GM23338 (cell line): ENCODE measurements at regions not wholly inside any gene's neighbourhood (a gene's known extent, or its start where the extent isn't known, plus 50 kb on each side); places are given as distances from the start of the nearest gene placed in this dataset.

Experiments used
- ATAC-seq: fragments of 200-7000 bp; cut with Tn5 transposase; 3 replicates; pipeline ENCODE4 v1.9.1; 2020
- DNase-seq: peaks from one replicate; pipeline ENCODE4 v3.0.0-alpha.2; 2015; ENCODE audit warnings: low spot score
- H2AFZ ChIP-seq: fragments of 200-600 bp; sonication (generic); 2 replicates; pipeline ENCODE4 v1.8.0; 2016; ENCODE audit warnings: antibody characterized with exemption, mild to moderate bottlenecking, moderate library complexity
- H3F3A ChIP-seq: fragments of 200-600 bp; sonication (generic); replicated peaks from 2 replicates; pipeline ENCODE4 v1.8.0; 2017; ENCODE audit warnings: antibody characterized with exemption, mixed run types, low read depth
- H3K27ac ChIP-seq: fragments of 200-600 bp; sonication (generic); 2 replicates; pipeline ENCODE4 v1.6.1; 2016; ENCODE audit warnings: low read depth
- H3K27me3 ChIP-seq: fragments of 200-600 bp; sonication (generic); 2 replicates; pipeline ENCODE4 v1.8.0; 2016; ENCODE audit warnings: mild to moderate bottlenecking, mixed run types, moderate library complexity; ENCODE audit not compliant: insufficient read depth
- H3K36me3 ChIP-seq: fragments of 200-600 bp; sonication (generic); 2 replicates; pipeline ENCODE4 v1.8.0; 2016; ENCODE audit warnings: mild to moderate bottlenecking; ENCODE audit not compliant: insufficient read depth
- H3K4me1 ChIP-seq: fragments of 200-600 bp; sonication (generic); 2 replicates; pipeline ENCODE4 v1.8.0; 2016; ENCODE audit warnings: mild to moderate bottlenecking, moderate library complexity; ENCODE audit not compliant: insufficient read depth
- H3K4me2 ChIP-seq: fragments of 200-600 bp; sonication (generic); 2 replicates; pipeline ENCODE4 v1.7.1; 2017; ENCODE audit warnings: mixed run types
- H3K4me3 ChIP-seq: fragments of 200-600 bp; sonication (generic); 2 replicates; pipeline ENCODE4 v1.6.1; 2016; ENCODE audit warnings: mixed run types
- H3K79me2 ChIP-seq: fragments of 200-600 bp; sonication (generic); replicated peaks from 2 replicates; pipeline ENCODE4 v1.8.0; 2017; ENCODE audit warnings: mild to moderate bottlenecking; ENCODE audit not compliant: insufficient read depth
- H3K9me2 ChIP-seq: fragments of 200-600 bp; sonication (generic); 2 replicates; pipeline ENCODE4 v1.8.0; 2017; ENCODE audit not compliant: insufficient read depth
- H4K20me1 ChIP-seq: fragments of 200-600 bp; sonication (generic); replicated peaks from 2 replicates; pipeline ENCODE4 v1.8.0; 2017; ENCODE audit warnings: mild to moderate bottlenecking; ENCODE audit not compliant: insufficient read depth
- H3K27ac Mint-ChIP-seq: 2 replicates; pipeline ENCODE4 v1.8.0; 2020; ENCODE audit warnings: inconsistent platforms, mild to moderate bottlenecking, moderate library complexity, mixed read lengths
- H3K27me3 Mint-ChIP-seq: 3 replicates; pipeline ENCODE4 v1.8.0; 2022; ENCODE audit warnings: low read depth, mild to moderate bottlenecking, moderate library complexity, mixed read lengths, inconsistent platforms; ENCODE audit not compliant: insufficient read depth, poor library complexity
- H3K36me3 Mint-ChIP-seq: 3 replicates; pipeline ENCODE4 v1.8.0; 2021; ENCODE audit warnings: low read depth, mild to moderate bottlenecking, inconsistent platforms, moderate library complexity, mixed read lengths
- H3K4me1 Mint-ChIP-seq: 3 replicates; pipeline ENCODE4 v1.8.0; 2020; ENCODE audit warnings: mild to moderate bottlenecking, inconsistent platforms, mixed read lengths
- H3K4me3 Mint-ChIP-seq: 3 replicates; pipeline ENCODE4 v1.8.0; 2021; ENCODE audit warnings: moderate library complexity, mild to moderate bottlenecking, inconsistent platforms, mixed read lengths
- H3K9me3 Mint-ChIP-seq: 3 replicates; pipeline ENCODE4 v1.8.0; 2020; ENCODE audit warnings: moderate library complexity, mild to moderate bottlenecking, inconsistent platforms, mixed read lengths
- CREB1 ChIP-seq: fragments of 250-450 bp; sonication (Bioruptor Pico); IDR thresholded peaks from 2 replicates; pipeline ENCODE4 v1.5.0; 2020; ENCODE audit warnings: low read depth, mild to moderate bottlenecking, moderate library complexity
- EZH2 ChIP-seq: fragments of 200-600 bp; sonication (generic); IDR thresholded peaks from one replicate; pipeline ENCODE4 v1.8.0; 2017; ENCODE audit warnings: antibody characterized with exemption, mild to moderate bottlenecking, low read depth; ENCODE audit not compliant: unreplicated experiment
- EZH2phosphoT487 ChIP-seq: fragments of 200-600 bp; sonication (generic); IDR thresholded peaks from one replicate; pipeline ENCODE4 v1.8.1; 2018; ENCODE audit warnings: antibody characterized with exemption; ENCODE audit not compliant: unreplicated experiment
- JUNB ChIP-seq: IDR thresholded peaks from one replicate; pipeline ENCODE4 v1.6.1; 2016; ENCODE audit warnings: antibody characterized with exemption; ENCODE audit not compliant: unreplicated experiment
- POLR2AphosphoS5 ChIP-seq: IDR thresholded peaks from 2 replicates; pipeline ENCODE4 v1.6.1; 2016; ENCODE audit warnings: antibody characterized with exemption, low read depth
- REST ChIP-seq: IDR thresholded peaks from one replicate; pipeline ENCODE4 v1.6.1; 2018; ENCODE audit warnings: antibody characterized with exemption; ENCODE audit not compliant: unreplicated experiment
- STAT1 ChIP-seq: IDR thresholded peaks from one replicate; pipeline ENCODE4 v1.6.1; 2016; ENCODE audit warnings: antibody characterized with exemption; ENCODE audit not compliant: unreplicated experiment
- ZNF114 ChIP-seq: fragments of 250-450 bp; sonication (Bioruptor Pico); IDR thresholded peaks from 2 replicates; pipeline ENCODE4 v1.5.0; 2020; ENCODE audit warnings: mild to moderate bottlenecking, moderate library complexity
- ZNF331 ChIP-seq: fragments of 250-450 bp; sonication (Bioruptor Pico); IDR thresholded peaks from 2 replicates; pipeline ENCODE4 v1.5.0; 2020; ENCODE audit warnings: low read depth, mild to moderate bottlenecking, moderate library complexity
- TF ChIP-seq, protein P1 (sequence below): IDR thresholded peaks from 2 replicates; pipeline ENCODE4 v1.6.1; 2016; ENCODE audit warnings: antibody characterized with exemption
- TF ChIP-seq, protein P2 (sequence below): fragments of 250-450 bp; sonication (Bioruptor Pico); IDR thresholded peaks from 2 replicates; pipeline ENCODE4 v1.5.0; 2020; ENCODE audit warnings: mild to moderate bottlenecking, moderate library complexity

DNA sequence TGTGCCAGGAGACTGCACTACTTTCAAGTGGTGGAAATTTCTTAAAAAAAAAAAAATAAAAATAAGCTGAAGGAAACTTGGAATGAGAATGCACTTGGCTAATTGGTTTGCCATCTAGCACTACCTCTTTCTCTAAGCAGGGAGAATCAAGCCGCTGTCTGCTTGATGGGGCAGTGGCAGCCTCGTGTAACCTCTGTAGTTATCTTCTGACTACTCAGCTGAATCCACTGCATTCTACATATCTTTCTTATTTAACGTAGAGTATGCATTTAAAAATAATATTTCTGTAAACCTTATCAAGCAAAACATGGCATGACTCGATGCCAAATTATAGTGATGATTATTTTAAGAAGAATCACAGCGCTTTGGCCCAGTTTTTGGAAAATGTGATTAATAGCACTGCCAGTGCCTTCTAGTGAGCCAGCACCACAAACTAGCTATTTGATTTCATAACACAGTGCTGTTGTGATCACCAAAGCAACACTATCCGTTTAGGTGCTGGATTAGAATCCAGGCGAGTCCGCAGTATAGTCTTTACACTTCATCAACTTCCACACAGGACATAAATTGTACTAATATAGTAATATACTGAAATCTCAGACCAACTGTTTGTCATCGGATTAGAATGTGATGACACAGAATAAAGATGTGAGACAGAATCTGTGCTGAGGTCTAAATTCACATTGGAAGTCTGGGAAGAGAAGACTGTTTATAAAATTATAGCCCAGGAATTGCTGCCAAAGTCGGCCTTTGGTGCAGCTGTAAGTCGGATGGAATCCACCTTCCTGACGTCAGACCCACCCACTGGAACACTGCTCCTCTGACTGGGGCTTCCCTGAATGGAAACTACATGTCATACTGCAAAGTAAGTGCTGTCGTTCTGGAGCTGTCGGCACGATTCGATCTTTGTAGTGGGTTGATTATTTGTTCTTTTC is 136.5 kb upstream of the ETAA1 start:
- H3K36me3 Mint-ChIP-seq: no peaks in the 10 kb centered on the region
- ATAC-seq (no peak), DNase-seq (no peak)
- H4K20me1 ChIP-seq: no peaks in the 10 kb centered on the region
- no peak overlapping the region for H3K27ac Mint-ChIP-seq
- no peaks in the 10 kb centered on the region for H3K36me3 ChIP-seq
- no peak overlapping the region for H3K4me3 ChIP-seq
- H2AFZ ChIP-seq: no peak overlapping the region
- no peaks in the 10 kb centered on the region for H3K79me2 ChIP-seq
- TF ChIP-seq JUNB: no peak
- no peak for TF ChIP-seq EZH2
- TF ChIP-seq, protein P1, sequence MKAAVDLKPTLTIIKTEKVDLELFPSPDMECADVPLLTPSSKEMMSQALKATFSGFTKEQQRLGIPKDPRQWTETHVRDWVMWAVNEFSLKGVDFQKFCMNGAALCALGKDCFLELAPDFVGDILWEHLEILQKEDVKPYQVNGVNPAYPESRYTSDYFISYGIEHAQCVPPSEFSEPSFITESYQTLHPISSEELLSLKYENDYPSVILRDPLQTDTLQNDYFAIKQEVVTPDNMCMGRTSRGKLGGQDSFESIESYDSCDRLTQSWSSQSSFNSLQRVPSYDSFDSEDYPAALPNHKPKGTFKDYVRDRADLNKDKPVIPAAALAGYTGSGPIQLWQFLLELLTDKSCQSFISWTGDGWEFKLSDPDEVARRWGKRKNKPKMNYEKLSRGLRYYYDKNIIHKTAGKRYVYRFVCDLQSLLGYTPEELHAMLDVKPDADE: no peak
- no peak for TF ChIP-seq CREB1
- no peak for TF ChIP-seq REST
- TF ChIP-seq STAT1: no peak
- TF ChIP-seq EZH2phosphoT487: no peak
- no peak for TF ChIP-seq ZNF331 (CRISPR knock-in tag)
- no peak for TF ChIP-seq POLR2AphosphoS5
- TF ChIP-seq, protein P2, sequence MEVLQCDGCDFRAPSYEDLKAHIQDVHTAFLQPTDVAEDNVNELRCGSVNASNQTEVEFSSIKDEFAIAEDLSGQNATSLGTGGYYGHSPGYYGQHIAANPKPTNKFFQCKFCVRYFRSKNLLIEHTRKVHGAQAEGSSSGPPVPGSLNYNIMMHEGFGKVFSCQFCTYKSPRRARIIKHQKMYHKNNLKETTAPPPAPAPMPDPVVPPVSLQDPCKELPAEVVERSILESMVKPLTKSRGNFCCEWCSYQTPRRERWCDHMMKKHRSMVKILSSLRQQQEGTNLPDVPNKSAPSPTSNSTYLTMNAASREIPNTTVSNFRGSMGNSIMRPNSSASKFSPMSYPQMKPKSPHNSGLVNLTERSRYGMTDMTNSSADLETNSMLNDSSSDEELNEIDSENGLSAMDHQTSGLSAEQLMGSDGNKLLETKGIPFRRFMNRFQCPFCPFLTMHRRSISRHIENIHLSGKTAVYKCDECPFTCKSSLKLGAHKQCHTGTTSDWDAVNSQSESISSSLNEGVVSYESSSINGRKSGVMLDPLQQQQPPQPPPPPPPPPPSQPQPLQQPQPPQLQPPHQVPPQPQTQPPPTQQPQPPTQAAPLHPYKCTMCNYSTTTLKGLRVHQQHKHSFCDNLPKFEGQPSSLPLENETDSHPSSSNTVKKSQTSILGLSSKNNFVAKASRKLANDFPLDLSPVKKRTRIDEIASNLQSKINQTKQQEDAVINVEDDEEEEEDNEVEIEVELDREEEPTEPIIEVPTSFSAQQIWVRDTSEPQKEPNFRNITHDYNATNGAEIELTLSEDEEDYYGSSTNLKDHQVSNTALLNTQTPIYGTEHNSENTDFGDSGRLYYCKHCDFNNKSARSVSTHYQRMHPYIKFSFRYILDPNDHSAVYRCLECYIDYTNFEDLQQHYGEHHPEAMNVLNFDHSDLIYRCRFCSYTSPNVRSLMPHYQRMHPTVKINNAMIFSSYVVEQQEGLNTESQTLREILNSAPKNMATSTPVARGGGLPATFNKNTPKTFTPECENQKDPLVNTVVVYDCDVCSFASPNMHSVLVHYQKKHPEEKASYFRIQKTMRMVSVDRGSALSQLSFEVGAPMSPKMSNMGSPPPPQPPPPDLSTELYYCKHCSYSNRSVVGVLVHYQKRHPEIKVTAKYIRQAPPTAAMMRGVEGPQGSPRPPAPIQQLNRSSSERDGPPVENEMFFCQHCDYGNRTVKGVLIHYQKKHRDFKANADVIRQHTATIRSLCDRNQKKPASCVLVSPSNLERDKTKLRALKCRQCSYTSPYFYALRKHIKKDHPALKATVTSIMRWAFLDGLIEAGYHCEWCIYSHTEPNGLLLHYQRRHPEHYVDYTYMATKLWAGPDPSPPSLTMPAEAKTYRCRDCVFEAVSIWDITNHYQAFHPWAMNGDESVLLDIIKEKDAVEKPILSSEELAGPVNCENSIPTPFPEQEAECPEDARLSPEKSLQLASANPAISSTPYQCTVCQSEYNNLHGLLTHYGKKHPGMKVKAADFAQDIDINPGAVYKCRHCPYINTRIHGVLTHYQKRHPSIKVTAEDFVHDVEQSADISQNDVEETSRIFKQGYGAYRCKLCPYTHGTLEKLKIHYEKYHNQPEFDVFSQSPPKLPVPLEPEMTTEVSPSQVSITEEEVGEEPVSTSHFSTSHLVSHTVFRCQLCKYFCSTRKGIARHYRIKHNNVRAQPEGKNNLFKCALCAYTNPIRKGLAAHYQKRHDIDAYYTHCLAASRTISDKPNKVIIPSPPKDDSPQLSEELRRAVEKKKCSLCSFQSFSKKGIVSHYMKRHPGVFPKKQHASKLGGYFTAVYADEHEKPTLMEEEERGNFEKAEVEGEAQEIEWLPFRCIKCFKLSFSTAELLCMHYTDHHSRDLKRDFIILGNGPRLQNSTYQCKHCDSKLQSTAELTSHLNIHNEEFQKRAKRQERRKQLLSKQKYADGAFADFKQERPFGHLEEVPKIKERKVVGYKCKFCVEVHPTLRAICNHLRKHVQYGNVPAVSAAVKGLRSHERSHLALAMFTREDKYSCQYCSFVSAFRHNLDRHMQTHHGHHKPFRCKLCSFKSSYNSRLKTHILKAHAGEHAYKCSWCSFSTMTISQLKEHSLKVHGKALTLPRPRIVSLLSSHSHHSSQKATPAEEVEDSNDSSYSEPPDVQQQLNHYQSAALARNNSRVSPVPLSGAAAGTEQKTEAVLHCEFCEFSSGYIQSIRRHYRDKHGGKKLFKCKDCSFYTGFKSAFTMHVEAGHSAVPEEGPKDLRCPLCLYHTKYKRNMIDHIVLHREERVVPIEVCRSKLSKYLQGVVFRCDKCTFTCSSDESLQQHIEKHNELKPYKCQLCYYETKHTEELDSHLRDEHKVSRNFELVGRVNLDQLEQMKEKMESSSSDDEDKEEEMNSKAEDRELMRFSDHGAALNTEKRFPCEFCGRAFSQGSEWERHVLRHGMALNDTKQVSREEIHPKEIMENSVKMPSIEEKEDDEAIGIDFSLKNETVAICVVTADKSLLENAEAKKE: no peak
- no peak for TF ChIP-seq ZNF114
- H3K27me3 Mint-ChIP-seq: no peaks in the 10 kb centered on the region
- H3K9me2 ChIP-seq: no peaks in the 10 kb centered on the region
- H3K4me3 Mint-ChIP-seq: no peak overlapping the region
- no peaks in the 10 kb centered on the region for H3F3A ChIP-seq
- no peaks in the 10 kb centered on the region for H3K4me1 ChIP-seq
- peaks cover 3% of the 10 kb centered on the region; the same call in 2 of the 3 replicates for H3K4me1 Mint-ChIP-seq
- no peaks in the 10 kb centered on the region for H3K9me3 Mint-ChIP-seq
- no peak overlapping the region for H3K27ac ChIP-seq
- no peaks in the 10 kb centered on the region for H3K27me3 ChIP-seq
- H3K4me2 ChIP-seq: no peak overlapping the region
